ENCODE measurements at regions not wholly inside any gene's neighbourhood (a gene's known extent, or its start where the extent isn't known, plus 50 kb on each side); places are given as distances from the start of the nearest gene placed in this dataset.
A peak's percentile ranks its signal among the peaks of the same experiment; 100 is the strongest.

GRCh38 chr17:77724876-77725615 lies 233.5 kb upstream of the TNRC6C start:
- in situ Hi-C loops (cut with HindIII; ENCODE audit: low pct_unique_long_range_greater_than_20kb, low sequenced_read_pairs), result no loop called here
- no peak for TF ChIP-seq JUND (IDR thresholded peaks at IDR 0.05; ENCODE audit: low read depth)
- DNase-seq (ENCODE audit: low read depth in 1 of 2, low spot score in 1 of 2), result peak in 1 of 2 experiments; percentile 21

GRCh38 chr17:77725846-77726245 lies 232.7 kb upstream of the TNRC6C start:
- no peak for DNase-seq (ENCODE audit: low read depth in 1 of 2, low spot score in 1 of 2)
- in situ Hi-C loops (cut with HindIII; ENCODE audit: low pct_unique_long_range_greater_than_20kb, low sequenced_read_pairs), result no loop called here
- no peak for TF ChIP-seq JUND (IDR thresholded peaks at IDR 0.05; ENCODE audit: low read depth)

GRCh38 chr17:77726549-77727006 lies 231.9 kb upstream of the TNRC6C start:
- no peak for DNase-seq (ENCODE audit: low read depth in 1 of 2, low spot score in 1 of 2)
- TF ChIP-seq JUND (IDR thresholded peaks at IDR 0.05; ENCODE audit: low read depth), result no peak
- in situ Hi-C loops (cut with HindIII; ENCODE audit: low pct_unique_long_range_greater_than_20kb, low sequenced_read_pairs), result no loop called here

- in situ Hi-C loops (cut with HindIII; ENCODE audit: low pct_unique_long_range_greater_than_20kb, low sequenced_read_pairs), result no loop called here
- TF ChIP-seq JUND (IDR thresholded peaks at IDR 0.05; ENCODE audit: low read depth), result no peak
- no peak for DNase-seq (ENCODE audit: low read depth in 1 of 2, low spot score in 1 of 2)
Measured at GRCh38 chr17:77727037-77727615, 231.4 kb upstream of the TNRC6C start.

- no peak for TF ChIP-seq JUND (IDR thresholded peaks at IDR 0.05; ENCODE audit: low read depth)
- DNase-seq (ENCODE audit: low read depth in 1 of 2, low spot score in 1 of 2), result no peak
- in situ Hi-C loops (cut with HindIII; ENCODE audit: low pct_unique_long_range_greater_than_20kb, low sequenced_read_pairs), result no loop called here
Measured at GRCh38 chr17:77728474-77728795, 230.1 kb upstream of the TNRC6C start.

GRCh38 chr17:77728871-77729270 lies 229.6 kb upstream of the TNRC6C start:
- in situ Hi-C loops (cut with HindIII; ENCODE audit: low pct_unique_long_range_greater_than_20kb, low sequenced_read_pairs), result no loop called here
- DNase-seq (ENCODE audit: low read depth in 1 of 2, low spot score in 1 of 2), result no peak
- no peak for TF ChIP-seq JUND (IDR thresholded peaks at IDR 0.05; ENCODE audit: low read depth)

GRCh38 chr17:77729587-77729986 lies 228.9 kb upstream of the TNRC6C start:
- TF ChIP-seq JUND (IDR thresholded peaks at IDR 0.05; ENCODE audit: low read depth), result no peak
- in situ Hi-C loops (cut with HindIII; ENCODE audit: low pct_unique_long_range_greater_than_20kb, low sequenced_read_pairs), result no loop called here
- no peak for DNase-seq (ENCODE audit: low read depth in 1 of 2, low spot score in 1 of 2)

- TF ChIP-seq JUND (IDR thresholded peaks at IDR 0.05; ENCODE audit: low read depth), result no peak
- in situ Hi-C loops (cut with HindIII; ENCODE audit: low pct_unique_long_range_greater_than_20kb, low sequenced_read_pairs), result no loop called here
- no peak for DNase-seq (ENCODE audit: low read depth in 1 of 2, low spot score in 1 of 2)
Measured at GRCh38 chr17:77730376-77730775, 228.1 kb upstream of the TNRC6C start.

GRCh38 chr17:77733576-77734296 lies 224.8 kb upstream of the TNRC6C start:
- no peak for DNase-seq (ENCODE audit: low read depth in 1 of 2, low spot score in 1 of 2)
- in situ Hi-C loops (cut with HindIII; ENCODE audit: low pct_unique_long_range_greater_than_20kb, low sequenced_read_pairs), result no loop called here
- no peak for TF ChIP-seq JUND (IDR thresholded peaks at IDR 0.05; ENCODE audit: low read depth)

- DNase-seq (ENCODE audit: low read depth in 1 of 2, low spot score in 1 of 2), result peak in 1 of 2 experiments; percentile 58
- TF ChIP-seq JUND (IDR thresholded peaks at IDR 0.05; ENCODE audit: low read depth), result no peak
- in situ Hi-C loops (cut with HindIII; ENCODE audit: low pct_unique_long_range_greater_than_20kb, low sequenced_read_pairs), result no loop called here
Measured at GRCh38 chr17:77734371-77735080, 224.0 kb upstream of the TNRC6C start.

- in situ Hi-C loops (cut with HindIII; ENCODE audit: low pct_unique_long_range_greater_than_20kb, low sequenced_read_pairs), result no loop called here
- TF ChIP-seq JUND (IDR thresholded peaks at IDR 0.05; ENCODE audit: low read depth), result no peak
- peak; percentile 35 to 48 for DNase-seq (ENCODE audit: low read depth in 1 of 2, low spot score in 1 of 2)
Measured at GRCh38 chr17:77735081-77735565, 223.4 kb upstream of the TNRC6C start.

- TF ChIP-seq JUND (IDR thresholded peaks at IDR 0.05; ENCODE audit: low read depth), result no peak
- in situ Hi-C loops (cut with HindIII; ENCODE audit: low pct_unique_long_range_greater_than_20kb, low sequenced_read_pairs), result no loop called here
- DNase-seq (ENCODE audit: low read depth in 1 of 2, low spot score in 1 of 2), result peak in 1 of 2 experiments; percentile 20
Measured at GRCh38 chr17:77735566-77736198, 222.8 kb upstream of the TNRC6C start.

All from T47D (cell line).